PC-9 (cell line): ENCODE measurements at regions not wholly inside any gene's neighbourhood (a gene's known extent, or its start where the extent isn't known, plus 50 kb on each side); places are given as distances from the start of the nearest gene placed in this dataset.

Source experiments
- BruUV-seq: library from RNA; stranded (reverse); fragments of 400-500 nt; replicated peaks from 2 replicates; lab custom pipeline; 2021; lab: Mats Ljungman, UMichigan
- CTCF ChIA-PET: fragments of 300-600 bp; sonication (Branson Sonifier 250); formaldehyde crosslinking; loops from one replicate; lab custom pipeline; 2022; ENCODE audit warnings: antibody characterized with exemption; lab: Charles Lee
- POLR2A ChIA-PET: fragments of 300-600 bp; sonication (Branson Sonifier 250); formaldehyde crosslinking; loops from one replicate; lab custom pipeline; 2022; ENCODE audit warnings: antibody characterized with exemption; ENCODE audit not compliant: unreplicated experiment; lab: Charles Lee
- DNase-seq, 2 experiments: peaks; one replicate each; pipeline versions ENCODE4 v3.0.0 to v3.0.0-alpha.2; 2015 to 2022; ENCODE audit warnings: mixed read lengths in 1 of 2
- H2AFZ ChIP-seq: fragments of 200-600 bp; sonication (generic); 2 replicates; pipeline ENCODE4 v1.8.1; 2017; ENCODE audit warnings: antibody characterized with exemption
- H3F3A ChIP-seq: fragments of 200-600 bp; sonication (generic); 2 replicates; pipeline ENCODE4 v1.8.1; 2017; ENCODE audit warnings: antibody characterized with exemption, mild to moderate bottlenecking, low read depth; ENCODE audit not compliant: insufficient read depth
- H3K27ac ChIP-seq: fragments of 200-600 bp; sonication (generic); 2 replicates; pipeline ENCODE4 v1.6.1; 2016; ENCODE audit warnings: mixed run types
- H3K27me3 ChIP-seq: fragments of 200-600 bp; sonication (generic); 2 replicates; pipeline ENCODE4 v1.6.1; 2016; ENCODE audit warnings: low read depth, mixed run types; ENCODE audit not compliant: insufficient read depth
- H3K36me3 ChIP-seq: fragments of 200-600 bp; sonication (generic); 2 replicates; pipeline ENCODE4 v1.6.1; 2016; ENCODE audit warnings: low read depth, mixed run types
- H3K4me1 ChIP-seq: fragments of 200-600 bp; sonication (generic); replicated peaks from 2 replicates; pipeline ENCODE4 v1.6.1; 2016; ENCODE audit warnings: mixed run types; ENCODE audit not compliant: insufficient read depth
- H3K4me2 ChIP-seq: fragments of 200-600 bp; sonication (generic); 2 replicates; pipeline ENCODE4 v1.6.1; 2017; ENCODE audit warnings: mixed run types
- H3K4me3 ChIP-seq: fragments of 200-600 bp; sonication (generic); 2 replicates; pipeline ENCODE4 v1.6.1; 2016; ENCODE audit warnings: mixed run types
- H3K79me2 ChIP-seq: fragments of 200-600 bp; sonication (generic); 2 replicates; pipeline ENCODE4 v1.6.1; 2017; ENCODE audit warnings: low read depth, mixed run types
- H3K9me2 ChIP-seq: fragments of 200-600 bp; sonication (generic); 2 replicates; pipeline ENCODE4 v1.8.1; 2017; ENCODE audit warnings: mild to moderate bottlenecking; ENCODE audit not compliant: insufficient read depth
- H3K9me3 ChIP-seq: fragments of 200-600 bp; sonication (generic); 2 replicates; pipeline ENCODE4 v1.8.1; 2016; ENCODE audit warnings: low read depth; ENCODE audit not compliant: insufficient read depth
- H4K20me1 ChIP-seq: fragments of 200-600 bp; sonication (generic); 2 replicates; pipeline ENCODE4 v1.8.1; 2017; ENCODE audit not compliant: insufficient read depth
- EZH2 ChIP-seq: fragments of 200-600 bp; sonication (generic); IDR thresholded peaks from 2 replicates; pipeline ENCODE4 v1.8.0; 2017; ENCODE audit warnings: antibody characterized with exemption, low read depth
- intact Hi-C: fragments of 100-400 bp; cut with micrococcal nuclease; formaldehyde crosslinking; loops from one replicate; pipeline ENCODE4 v1.10.0; 2022; ENCODE audit not compliant: unreplicated experiment
- TF ChIP-seq, protein P1 (sequence below): fragments of 200-600 bp; sonication (generic); conservative IDR thresholded peaks from 2 replicates; pipeline ENCODE4 v1.6.1; 2017; ENCODE audit warnings: mixed run types, antibody characterized with exemption, mild to moderate bottlenecking, moderate library complexity

DNA sequence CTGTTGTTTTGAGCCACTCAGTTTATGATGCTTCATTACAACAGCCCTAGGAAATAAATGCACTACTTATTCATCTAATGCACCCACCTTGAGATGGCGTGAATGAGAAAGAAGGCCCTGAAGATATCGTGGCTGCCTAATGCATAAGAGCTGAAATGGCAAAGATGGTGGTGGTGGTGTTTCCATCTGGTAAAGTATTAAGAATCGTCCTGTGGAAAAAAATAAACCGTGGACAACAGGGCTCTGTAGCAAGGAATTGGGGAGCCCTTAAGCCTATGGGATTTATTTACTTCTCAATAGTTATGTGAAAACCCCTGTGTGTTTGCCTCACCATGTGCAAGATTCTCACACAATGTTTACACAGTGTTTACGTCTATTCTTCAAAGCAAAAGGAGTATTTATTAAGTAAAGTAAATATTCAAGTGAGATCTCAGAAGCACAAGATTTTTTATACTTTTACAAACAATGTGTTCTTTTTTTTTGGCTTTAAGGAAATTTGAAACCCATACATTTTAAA is 1555.2 kb upstream of the FLRT2 start:
- no peaks in the 10 kb centered on the region for H3K9me2 ChIP-seq
- H3K27me3 ChIP-seq = no peaks in the 10 kb centered on the region
- ChIA-PET POLR2A (no interaction called here), CTCF (no interaction called here)
- no peak for TF ChIP-seq EZH2
- TF ChIP-seq, protein P1, sequence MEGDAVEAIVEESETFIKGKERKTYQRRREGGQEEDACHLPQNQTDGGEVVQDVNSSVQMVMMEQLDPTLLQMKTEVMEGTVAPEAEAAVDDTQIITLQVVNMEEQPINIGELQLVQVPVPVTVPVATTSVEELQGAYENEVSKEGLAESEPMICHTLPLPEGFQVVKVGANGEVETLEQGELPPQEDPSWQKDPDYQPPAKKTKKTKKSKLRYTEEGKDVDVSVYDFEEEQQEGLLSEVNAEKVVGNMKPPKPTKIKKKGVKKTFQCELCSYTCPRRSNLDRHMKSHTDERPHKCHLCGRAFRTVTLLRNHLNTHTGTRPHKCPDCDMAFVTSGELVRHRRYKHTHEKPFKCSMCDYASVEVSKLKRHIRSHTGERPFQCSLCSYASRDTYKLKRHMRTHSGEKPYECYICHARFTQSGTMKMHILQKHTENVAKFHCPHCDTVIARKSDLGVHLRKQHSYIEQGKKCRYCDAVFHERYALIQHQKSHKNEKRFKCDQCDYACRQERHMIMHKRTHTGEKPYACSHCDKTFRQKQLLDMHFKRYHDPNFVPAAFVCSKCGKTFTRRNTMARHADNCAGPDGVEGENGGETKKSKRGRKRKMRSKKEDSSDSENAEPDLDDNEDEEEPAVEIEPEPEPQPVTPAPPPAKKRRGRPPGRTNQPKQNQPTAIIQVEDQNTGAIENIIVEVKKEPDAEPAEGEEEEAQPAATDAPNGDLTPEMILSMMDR = no peak
- no peak overlapping the region for H3K27ac ChIP-seq
- DNase-seq = no peak
- intact Hi-C loops = no loop called here
- H3K4me2 ChIP-seq = no peak overlapping the region
- H3F3A ChIP-seq = no peaks in the 10 kb centered on the region
- H3K9me3 ChIP-seq = no peaks in the 10 kb centered on the region
- H2AFZ ChIP-seq = no peak overlapping the region
- no peaks in the 10 kb centered on the region for H3K36me3 ChIP-seq
- H3K79me2 ChIP-seq = no peaks in the 10 kb centered on the region
- H3K4me1 ChIP-seq = no peaks in the 10 kb centered on the region
- no peak overlapping the region for H3K4me3 ChIP-seq
- BruUV-seq = no TSS peak
- H4K20me1 ChIP-seq = no peaks in the 10 kb centered on the region

DNA sequence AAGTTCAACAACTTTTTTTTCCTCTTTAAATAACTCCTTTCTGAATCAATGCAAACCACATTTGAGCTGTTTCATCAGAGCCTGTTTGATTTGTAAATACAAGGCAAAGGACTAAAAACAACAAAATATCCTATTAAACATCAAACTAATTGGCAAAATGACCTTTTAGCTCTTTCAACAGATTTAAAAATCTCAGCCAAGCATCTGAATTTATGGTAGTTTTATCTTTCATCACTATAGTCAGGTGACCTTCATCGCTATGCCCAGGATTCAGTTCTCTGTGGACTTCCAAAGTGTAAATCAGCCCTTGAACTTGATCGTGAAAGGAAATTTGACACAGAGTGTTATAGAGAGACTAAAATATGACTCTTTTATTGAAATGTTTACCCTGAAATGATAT is 1554.5 kb upstream of the FLRT2 start:
- no peak overlapping the region for H3K4me3 ChIP-seq
- H3K27ac ChIP-seq = no peak overlapping the region
- H3K9me2 ChIP-seq = no peaks in the 10 kb centered on the region
- no peaks in the 10 kb centered on the region for H3K9me3 ChIP-seq
- ChIA-PET POLR2A (no interaction called here), CTCF (no interaction called here)
- no peak for DNase-seq
- H2AFZ ChIP-seq = no peak overlapping the region
- H3K27me3 ChIP-seq = no peaks in the 10 kb centered on the region
- H3F3A ChIP-seq = no peaks in the 10 kb centered on the region
- H3K36me3 ChIP-seq = no peaks in the 10 kb centered on the region
- no peaks in the 10 kb centered on the region for H3K79me2 ChIP-seq
- TF ChIP-seq, protein P1 = no peak
- TF ChIP-seq EZH2 = no peak
- intact Hi-C loops = no loop called here
- H3K4me1 ChIP-seq = no peaks in the 10 kb centered on the region
- no peak overlapping the region for H3K4me2 ChIP-seq
- no peaks in the 10 kb centered on the region for H4K20me1 ChIP-seq
- no TSS peak for BruUV-seq

DNA sequence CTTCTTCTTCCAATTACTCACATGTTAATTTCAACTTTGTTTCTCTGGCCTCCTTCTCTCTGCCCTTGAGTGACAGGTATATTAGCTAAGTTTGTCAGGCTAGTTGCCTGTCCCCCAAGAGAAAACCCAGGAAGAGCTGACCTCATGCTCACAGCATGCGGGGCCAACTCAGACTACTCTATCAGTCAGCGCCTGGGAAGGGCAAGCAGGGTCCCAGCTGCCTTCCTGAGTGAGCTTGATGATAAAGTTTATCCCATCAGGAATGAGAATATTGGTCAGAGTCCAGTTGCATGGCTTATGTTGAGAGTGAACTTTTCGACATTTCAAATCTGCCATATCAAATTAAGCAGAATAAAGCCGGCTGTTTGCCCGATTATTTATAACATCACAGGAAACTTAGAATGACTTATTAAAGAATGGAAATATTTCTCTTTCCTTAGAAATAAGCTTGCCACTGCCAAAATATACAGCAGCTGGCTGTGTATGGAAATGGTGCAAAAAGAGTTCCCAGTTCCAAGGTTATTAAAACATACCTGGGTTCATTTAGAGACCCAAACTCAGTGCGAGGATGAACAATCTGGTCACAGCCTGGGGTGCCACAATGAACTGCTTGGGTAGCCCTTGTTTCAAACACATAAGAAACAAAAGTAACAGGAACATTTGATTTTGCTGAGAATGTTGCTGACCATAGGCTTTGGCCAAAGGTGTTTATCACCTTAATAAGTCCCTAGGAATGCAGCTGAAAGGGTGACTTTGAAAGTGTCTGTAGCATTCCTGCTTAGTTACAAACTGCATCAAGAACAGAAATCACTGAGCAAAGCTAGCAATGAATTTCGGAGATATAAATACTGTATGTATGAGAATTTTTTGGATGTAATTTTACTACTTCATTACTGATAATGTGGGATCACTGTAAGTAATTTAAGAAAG is 1553.8 kb upstream of the FLRT2 start:
- intact Hi-C loops = no loop called here
- Histone ChIP-seq H3K27ac (no peak overlapping the region), H3K9me3 (no peaks in the 10 kb centered on the region), H3K36me3 (no peaks in the 10 kb centered on the region), H2AFZ (no peak overlapping the region), H3K4me1 (no peaks in the 10 kb centered on the region), H3K4me2 (no peak overlapping the region), H3K9me2 (no peaks in the 10 kb centered on the region), H4K20me1 (no peaks in the 10 kb centered on the region), H3K4me3 (no peak overlapping the region), H3K79me2 (no peaks in the 10 kb centered on the region), H3F3A (no peaks in the 10 kb centered on the region), H3K27me3 (no peaks in the 10 kb centered on the region)
- POLR2A ChIA-PET = no interaction called here
- CTCF ChIA-PET = no interaction called here
- BruUV-seq = no TSS peak
- TF ChIP-seq EZH2 = no peak
- TF ChIP-seq, protein P1 = no peak
- no peak for DNase-seq
